SU-DHL-6 (cell line): ENCODE measurements at regions not wholly inside any gene's neighbourhood (a gene's known extent, or its start where the extent isn't known, plus 50 kb on each side); places are given as distances from the start of the nearest gene placed in this dataset.

Source experiments
- H2AFZ ChIP-seq: fragments of 200-600 bp; sonication (generic); 2 replicates; pipeline ENCODE4 v1.6.1; 2014; ENCODE audit warnings: low read depth, mild to moderate bottlenecking, moderate library complexity, mixed read lengths, antibody characterized with exemption, low read length; ENCODE audit not compliant: severe bottlenecking
- H3F3A ChIP-seq: fragments of 200-600 bp; shearing (Covaris generic); 2 replicates; pipeline ENCODE4 v1.6.0; 2016; ENCODE audit warnings: antibody characterized with exemption, mild to moderate bottlenecking; ENCODE audit not compliant: insufficient read depth
- H3K27ac ChIP-seq: fragments of 200-600 bp; sonication (generic); 2 replicates; pipeline ENCODE4 v1.5.1; 2016; ENCODE audit warnings: low read depth, mild to moderate bottlenecking, low read length, moderate library complexity, mixed read lengths
- H3K27me3 ChIP-seq: fragments of 200-600 bp; sonication (generic), shearing (Covaris generic); 2 replicates; pipeline ENCODE4 v1.6.0; 2014; ENCODE audit warnings: mild to moderate bottlenecking, low read length
- H3K36me3 ChIP-seq: fragments of 200-600 bp; sonication (generic); 2 replicates; pipeline ENCODE4 v1.6.1; 2014; ENCODE audit warnings: mild to moderate bottlenecking, low read length, mixed read lengths
- H3K4me2 ChIP-seq: fragments of 300-600, 200-600 bp; shearing (Covaris generic), sonication (generic); 2 replicates; pipeline ENCODE4 v1.6.0; 2014; ENCODE audit warnings: low read length, low read depth, mild to moderate bottlenecking; ENCODE audit not compliant: poor library complexity, severe bottlenecking
- H3K4me3 ChIP-seq: fragments of 200-600 bp; sonication (generic); 2 replicates; pipeline ENCODE4 v1.5.1; 2014; ENCODE audit warnings: antibody characterized with exemption, low read length, mild to moderate bottlenecking, mixed read lengths; ENCODE audit not compliant: insufficient read depth, poor library complexity, severe bottlenecking
- H3K79me2 ChIP-seq: fragments of 200-600 bp; sonication (generic); 2 replicates; pipeline ENCODE4 v1.6.1; 2014; ENCODE audit warnings: mild to moderate bottlenecking, low read length, moderate library complexity; ENCODE audit not compliant: insufficient read depth
- H3K9ac ChIP-seq: fragments of 200-600 bp; sonication (generic); 2 replicates; pipeline ENCODE4 v1.7.0; 2014; ENCODE audit warnings: mild to moderate bottlenecking, low read length
- H3K9me2 ChIP-seq: fragments of 200-600 bp; sonication (generic); replicated peaks from 2 replicates; pipeline ENCODE4 v1.6.1; 2014; ENCODE audit warnings: low read length; ENCODE audit not compliant: insufficient read depth
- H3K9me3 ChIP-seq: fragments of 200-600 bp; sonication (generic); 2 replicates; pipeline ENCODE4 v1.6.1; 2014; ENCODE audit warnings: low read length, mixed read lengths; ENCODE audit not compliant: insufficient read depth
- H4K20me1 ChIP-seq: fragments of 200-600 bp; sonication (generic); 2 replicates; pipeline ENCODE4 v1.6.1; 2014; ENCODE audit warnings: low read depth, mild to moderate bottlenecking, antibody characterized with exemption, low read length, moderate library complexity, mixed read lengths
- CTCF ChIP-seq: fragments of 200-600 bp; sonication (generic); IDR thresholded peaks from one replicate; pipeline ENCODE4 v1.5.1; 2017; ENCODE audit warnings: antibody characterized with exemption, mild to moderate bottlenecking, low read length, moderate library complexity; ENCODE audit not compliant: insufficient read depth, poor library complexity, severe bottlenecking
- EZH2phosphoT487 ChIP-seq: fragments of 200-600 bp; sonication (generic), shearing (Covaris generic); conservative IDR thresholded peaks from 2 replicates; pipeline ENCODE4 v1.6.1; 2018; ENCODE audit warnings: mild to moderate bottlenecking, antibody characterized with exemption, low read length, moderate library complexity, mixed read lengths

GRCh38 chr15:96225642-96226259 is 104.7 kb upstream of the NR2F2 start:
- Histone ChIP-seq H3F3A (no peaks in the 10 kb centered on the region), H3K27ac (no peak overlapping the region), H3K9me3 (no peaks in the 10 kb centered on the region), H3K79me2 (no peaks in the 10 kb centered on the region), H3K36me3 (no peaks in the 10 kb centered on the region), H3K9me2 (no peaks in the 10 kb centered on the region; the same call in 1 of the 2 replicates), H3K27me3 (no peaks in the 10 kb centered on the region), H3K4me2 (no peak overlapping the region), H4K20me1 (no peaks in the 10 kb centered on the region), H3K4me3 (no peak overlapping the region), H2AFZ (no peak overlapping the region), H3K9ac (no peak overlapping the region)
- no peak for TF ChIP-seq EZH2phosphoT487
- TF ChIP-seq CTCF, result no peak

GRCh38 chr15:96230526-96231181 is 99.8 kb upstream of the NR2F2 start:
- TF ChIP-seq EZH2phosphoT487 (no peak), CTCF (no peak)
- H3K36me3 ChIP-seq, result no peaks in the 10 kb centered on the region
- no peaks in the 10 kb centered on the region for H4K20me1 ChIP-seq
- H2AFZ ChIP-seq, result no peak overlapping the region
- no peak overlapping the region for H3K4me2 ChIP-seq
- no peaks in the 10 kb centered on the region for H3K27me3 ChIP-seq
- H3K9ac ChIP-seq, result no peak overlapping the region
- H3K79me2 ChIP-seq, result no peaks in the 10 kb centered on the region
- no peaks in the 10 kb centered on the region for H3K9me3 ChIP-seq
- H3F3A ChIP-seq, result no peaks in the 10 kb centered on the region
- H3K27ac ChIP-seq, result no peak overlapping the region
- no peak overlapping the region for H3K4me3 ChIP-seq
- H3K9me2 ChIP-seq, result no peaks in the 10 kb centered on the region; the same call in 1 of the 2 replicates

GRCh38 chr15:96232335-96232734 is 98.2 kb upstream of the NR2F2 start:
- H3K4me2 ChIP-seq, result no peak overlapping the region
- H3F3A ChIP-seq, result no peaks in the 10 kb centered on the region
- H3K27ac ChIP-seq, result no peak overlapping the region
- H3K79me2 ChIP-seq, result no peaks in the 10 kb centered on the region
- H2AFZ ChIP-seq, result no peak overlapping the region
- H3K9me2 ChIP-seq, result no peaks in the 10 kb centered on the region; the same call in 1 of the 2 replicates
- no peaks in the 10 kb centered on the region for H3K27me3 ChIP-seq
- TF ChIP-seq EZH2phosphoT487 (no peak), CTCF (no peak)
- H3K9me3 ChIP-seq, result no peaks in the 10 kb centered on the region
- no peak overlapping the region for H3K9ac ChIP-seq
- no peaks in the 10 kb centered on the region for H4K20me1 ChIP-seq
- no peak overlapping the region for H3K4me3 ChIP-seq
- H3K36me3 ChIP-seq, result no peaks in the 10 kb centered on the region
